Activated CD8-positive, alpha-beta memory T cell treated with anti-CD3 and anti-CD28 coated beads, Interleukin-2, amount 10 ng/mL, durations not matched to agents 7 days and 5 days (primary cell): ENCODE measurements at regions not wholly inside any gene's neighbourhood (a gene's known extent, or its start where the extent isn't known, plus 50 kb on each side); places are given as distances from the start of the nearest gene placed in this dataset.

Experiments
- ATAC-seq: fragments of 150-1000 bp; cut with Tn5 transposase; one replicate; pipeline ENCODE4 v1.10.0; 2021; ENCODE audit warnings: moderate library complexity
- CTCF ChIA-PET: fragments of 350-600 bp; sonication (Branson Sonifier 250); formaldehyde crosslinking; loops from one replicate; lab custom pipeline; 2021; ENCODE audit warnings: antibody characterized with exemption; lab: Charles Lee
- DNase-seq: peaks from one replicate; pipeline ENCODE4 v3.0.0-alpha.2; 2020
- H3K27ac Mint-ChIP-seq: one replicate; pipeline ENCODE4 v1.8.0; 2021; ENCODE audit warnings: mild to moderate bottlenecking, mixed read lengths
- H3K27me3 Mint-ChIP-seq: one replicate; pipeline ENCODE4 v1.8.0; 2021; ENCODE audit warnings: mixed read lengths
- H3K36me3 Mint-ChIP-seq: one replicate; pipeline ENCODE4 v1.8.0; 2021; ENCODE audit warnings: mild to moderate bottlenecking, mixed read lengths
- H3K4me1 Mint-ChIP-seq: one replicate; pipeline ENCODE4 v1.8.0; 2021; ENCODE audit warnings: mixed read lengths
- H3K4me3 Mint-ChIP-seq: one replicate; pipeline ENCODE4 v1.8.0; 2021; ENCODE audit warnings: mild to moderate bottlenecking, moderate library complexity, mixed read lengths
- H3K9me3 Mint-ChIP-seq: one replicate; pipeline ENCODE4 v1.8.0; 2022; ENCODE audit warnings: low read depth, mixed read lengths

DNA sequence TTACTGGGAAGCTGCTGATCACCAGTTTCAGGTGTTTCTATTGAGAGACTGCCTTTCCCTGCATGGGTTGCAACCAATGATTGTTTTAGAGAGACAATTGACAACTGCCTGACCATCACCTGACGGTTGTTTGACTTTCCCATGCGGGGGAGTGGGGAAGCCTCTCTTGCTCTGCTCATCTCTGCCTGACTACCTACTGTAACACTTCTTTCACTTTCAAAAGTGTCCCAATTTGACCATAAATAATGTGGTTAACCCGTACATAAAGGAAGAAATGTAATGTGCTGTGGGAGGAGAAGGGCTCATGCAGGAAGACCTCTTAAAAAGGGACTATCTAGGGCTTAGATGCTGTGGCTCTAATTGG, 122.1 kb upstream of the PHACTR1 start:
- ATAC-seq (no peak), DNase-seq (no peak)
- Mint-ChIP-seq H3K4me3 (no peak overlapping the region), H3K4me1 (no peaks in the 10 kb centered on the region), H3K27me3 (peaks cover 6% of the 10 kb centered on the region), H3K36me3 (no peaks in the 10 kb centered on the region), H3K27ac (no peak overlapping the region), H3K9me3 (no peaks in the 10 kb centered on the region)
- CTCF ChIA-PET, result no interaction called here

DNA sequence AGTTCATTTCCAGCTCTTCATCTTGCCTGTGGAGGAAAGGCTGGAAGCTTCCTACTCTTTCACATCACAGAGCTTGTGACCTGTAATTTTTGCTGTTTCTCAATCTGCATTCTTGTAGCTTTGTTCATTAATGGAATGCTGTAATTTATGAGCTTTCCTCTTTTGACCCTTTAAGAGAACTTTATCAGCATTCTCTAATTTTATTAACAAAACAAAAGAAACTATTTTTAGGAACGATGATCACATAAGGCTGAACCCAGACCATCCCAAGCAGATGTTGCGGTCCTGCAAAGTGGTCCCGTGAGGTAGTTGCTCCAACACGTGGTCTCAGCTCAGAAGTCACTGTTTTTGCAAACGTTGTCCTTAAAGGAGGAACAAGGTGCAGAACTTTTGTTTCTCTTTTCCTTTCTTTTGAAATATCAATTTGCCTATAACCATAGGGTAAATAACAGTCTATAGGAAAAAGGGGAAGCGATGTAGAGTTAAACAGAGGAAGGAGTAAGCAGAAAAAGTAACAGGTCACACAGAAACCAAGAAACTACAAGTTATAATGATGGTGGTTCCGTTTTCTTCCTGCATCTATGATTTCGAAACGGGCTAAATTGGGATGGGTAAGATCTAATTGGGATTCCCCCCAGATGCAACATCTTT, 121.3 kb upstream of the PHACTR1 start:
- DNase-seq, result no peak
- no peak for ATAC-seq
- CTCF ChIA-PET, result no interaction called here
- Mint-ChIP-seq H3K9me3 (no peaks in the 10 kb centered on the region), H3K4me3 (no peak overlapping the region), H3K36me3 (no peaks in the 10 kb centered on the region), H3K27me3 (peaks cover 6% of the 10 kb centered on the region), H3K4me1 (no peaks in the 10 kb centered on the region), H3K27ac (no peak overlapping the region)

DNA sequence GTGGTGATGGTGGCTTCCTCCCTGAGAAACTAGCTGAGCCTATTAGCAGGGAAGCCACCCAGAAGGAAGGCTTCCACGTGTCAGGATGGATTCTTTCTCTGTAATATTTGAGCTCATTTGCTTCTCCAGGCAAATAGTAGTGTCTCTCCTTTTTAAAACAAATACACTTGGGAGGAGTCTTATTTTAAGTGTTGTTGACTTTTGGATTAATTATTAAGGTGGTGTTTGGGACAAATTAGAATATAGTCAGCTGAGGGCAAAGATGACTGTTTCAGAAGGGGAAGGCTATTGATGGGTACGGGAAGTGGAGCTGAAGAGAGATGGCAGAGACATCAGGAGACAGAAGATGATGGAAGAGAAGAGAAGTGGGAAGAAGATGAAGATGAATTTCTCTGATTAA, 119.8 kb upstream of the PHACTR1 start:
- no peak for ATAC-seq
- CTCF ChIA-PET, result interaction anchor here (1.1 kb wide), 1 partner anchor 8 kb away, joined by 6 read pairs; no protein-coding TSS in a partner anchor
- H3K27me3 Mint-ChIP-seq, result peaks cover 6% of the 10 kb centered on the region
- H3K27ac Mint-ChIP-seq, result no peak overlapping the region
- no peak for DNase-seq
- no peaks in the 10 kb centered on the region for H3K36me3 Mint-ChIP-seq
- no peaks in the 10 kb centered on the region for H3K4me1 Mint-ChIP-seq
- no peak overlapping the region for H3K4me3 Mint-ChIP-seq
- no peaks in the 10 kb centered on the region for H3K9me3 Mint-ChIP-seq

DNA sequence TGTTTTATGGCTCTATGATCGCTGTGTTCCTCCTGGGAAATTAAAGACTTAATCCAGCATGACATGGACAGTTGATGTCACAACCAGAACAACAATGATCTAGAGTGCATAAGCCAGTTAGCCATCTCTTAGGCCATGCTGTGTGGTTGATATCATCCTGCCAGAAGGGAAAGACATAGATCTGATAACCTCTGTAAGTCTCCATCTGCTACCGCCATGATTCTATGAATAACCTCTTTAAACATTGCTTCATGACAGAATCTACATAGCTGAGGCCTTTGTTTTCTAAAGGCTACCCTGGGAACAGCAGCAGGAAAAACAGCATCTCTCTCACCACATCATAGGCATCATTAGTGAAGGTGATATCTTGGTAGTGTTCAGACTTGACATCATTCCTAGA, 117.6 kb upstream of the PHACTR1 start:
- Mint-ChIP-seq H3K9me3 (no peaks in the 10 kb centered on the region), H3K36me3 (no peaks in the 10 kb centered on the region), H3K27ac (no peak overlapping the region), H3K4me3 (no peak overlapping the region), H3K4me1 (no peaks in the 10 kb centered on the region), H3K27me3 (peaks cover 11% of the 10 kb centered on the region)
- ATAC-seq, result no peak
- no peak for DNase-seq
- CTCF ChIA-PET, result no interaction called here

GRCh38 chr6:12601881-12602280, 114.7 kb upstream of the PHACTR1 start:
- CTCF ChIA-PET, result no interaction called here
- Mint-ChIP-seq H3K4me1 (peaks cover 7% of the 10 kb centered on the region), H3K9me3 (no peaks in the 10 kb centered on the region), H3K36me3 (no peaks in the 10 kb centered on the region), H3K27me3 (peaks cover 12% of the 10 kb centered on the region), H3K27ac (no peak overlapping the region), H3K4me3 (no peak overlapping the region)
- no peak for ATAC-seq
- no peak for DNase-seq

DNA sequence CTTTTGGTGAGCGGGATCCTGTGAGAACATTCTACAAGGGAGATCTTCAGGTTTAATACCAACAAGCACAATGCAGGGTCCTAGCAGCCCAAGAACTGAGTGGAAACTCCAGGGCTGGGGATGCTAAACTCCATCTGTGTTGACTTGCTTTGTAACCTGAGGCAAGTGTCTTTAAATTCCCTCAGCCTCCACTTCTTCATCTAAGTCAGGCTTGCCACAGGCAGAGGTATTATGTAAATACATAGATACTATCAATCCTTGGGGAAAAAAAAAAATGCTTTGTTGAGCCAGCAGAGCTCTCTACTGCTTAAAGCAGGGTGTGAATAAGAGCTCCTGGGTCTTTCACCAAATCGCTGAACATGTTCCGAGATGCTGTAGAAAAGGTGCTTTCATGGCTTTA, 114.2 kb upstream of the PHACTR1 start:
- H3K4me3 Mint-ChIP-seq, result no peak overlapping the region
- ATAC-seq, result no peak
- H3K27me3 Mint-ChIP-seq, result peaks cover 12% of the 10 kb centered on the region
- CTCF ChIA-PET, result no interaction called here
- H3K27ac Mint-ChIP-seq, result no peak overlapping the region
- no peaks in the 10 kb centered on the region for H3K9me3 Mint-ChIP-seq
- no peaks in the 10 kb centered on the region for H3K36me3 Mint-ChIP-seq
- H3K4me1 Mint-ChIP-seq, result peaks cover 7% of the 10 kb centered on the region
- no peak for DNase-seq

DNA sequence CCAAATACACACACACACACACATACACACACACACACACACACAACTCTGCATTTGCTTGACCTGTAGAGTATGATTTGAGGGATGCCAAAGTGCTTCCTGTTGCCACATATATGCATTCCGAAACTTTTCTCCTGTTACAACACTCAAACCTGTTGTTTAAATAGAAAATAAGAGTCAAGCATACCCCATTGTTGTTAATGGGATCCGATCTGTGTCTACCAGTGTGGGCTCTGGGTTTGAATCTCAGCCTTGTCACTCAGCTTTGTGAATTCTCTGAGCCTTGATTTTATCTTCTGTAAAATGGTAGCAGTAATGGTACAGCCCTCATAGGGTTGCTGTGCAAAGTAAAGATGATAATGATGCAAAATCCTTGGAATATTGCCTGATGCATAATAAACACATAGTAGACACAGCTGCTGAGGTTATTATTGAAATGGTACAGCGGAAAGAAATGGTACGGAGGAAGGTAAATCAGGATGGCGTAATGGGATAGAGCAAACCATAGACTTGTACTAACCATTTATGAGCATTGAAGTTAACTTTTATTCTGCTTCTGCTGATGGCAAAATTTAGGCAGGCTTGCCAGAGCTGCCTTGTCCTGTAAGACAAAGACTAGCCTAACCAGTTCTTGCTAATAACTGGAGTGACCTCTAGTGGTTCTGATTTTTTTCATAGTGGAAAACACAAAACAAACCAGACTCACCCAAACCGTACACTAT, 113.5 kb upstream of the PHACTR1 start:
- DNase-seq (no peak), ATAC-seq (no peak)
- H3K4me3 Mint-ChIP-seq, result no peak overlapping the region
- H3K27me3 Mint-ChIP-seq, result peaks cover 12% of the 10 kb centered on the region
- H3K36me3 Mint-ChIP-seq, result no peaks in the 10 kb centered on the region
- no peaks in the 10 kb centered on the region for H3K9me3 Mint-ChIP-seq
- H3K27ac Mint-ChIP-seq, result no peak overlapping the region
- peaks cover 11% of the 10 kb centered on the region for H3K4me1 Mint-ChIP-seq
- CTCF ChIA-PET, result no interaction called here

- H3K27ac Mint-ChIP-seq, result no peak overlapping the region
- H3K36me3 Mint-ChIP-seq, result no peaks in the 10 kb centered on the region
- H3K4me3 Mint-ChIP-seq, result no peak overlapping the region
- peaks cover 15% of the 10 kb centered on the region for H3K4me1 Mint-ChIP-seq
- CTCF ChIA-PET, result no interaction called here
- DNase-seq, result no peak
- no peaks in the 10 kb centered on the region for H3K9me3 Mint-ChIP-seq
- H3K27me3 Mint-ChIP-seq, result peaks cover 16% of the 10 kb centered on the region
- no peak for ATAC-seq
Measured at GRCh38 chr6:12603673-12604049, 112.9 kb upstream of the PHACTR1 start.

DNA sequence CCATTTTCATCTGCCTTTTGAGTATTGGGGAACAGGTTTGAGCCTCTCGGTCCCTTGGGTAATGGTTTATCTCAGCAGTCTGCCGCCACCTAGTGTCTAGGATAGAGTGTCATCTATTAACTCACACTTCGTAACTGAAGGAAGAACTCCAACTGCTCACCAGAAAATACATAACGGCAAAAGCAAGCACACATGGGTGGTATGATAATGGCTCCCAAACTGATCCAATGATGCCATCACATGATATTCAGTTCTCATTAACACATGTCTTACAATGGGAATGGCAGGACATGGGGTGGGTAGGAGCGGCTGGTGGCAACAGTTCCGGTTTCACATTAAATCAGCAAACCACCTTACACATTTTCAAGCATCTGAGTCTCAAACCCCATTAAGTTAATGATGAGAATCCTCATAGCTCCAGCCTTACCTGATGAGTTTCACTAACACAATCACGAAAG, 110.7 kb upstream of the PHACTR1 start:
- Mint-ChIP-seq H3K4me3 (peak overlapping the region; percentile 33), H3K4me1 (peaks cover 17% of the 10 kb centered on the region), H3K27me3 (peaks cover 19% of the 10 kb centered on the region), H3K36me3 (no peaks in the 10 kb centered on the region), H3K9me3 (no peaks in the 10 kb centered on the region), H3K27ac (no peak overlapping the region)
- ATAC-seq (peak; percentile 83), DNase-seq (peak; percentile 62)
- CTCF ChIA-PET, result interaction anchor here (0.7 to 1.8 kb wide), 6 partner anchors 9 to 1022 kb away, joined by 3 to 8 read pairs (median 4); partner anchors contain the start of gene EDN1

DNA sequence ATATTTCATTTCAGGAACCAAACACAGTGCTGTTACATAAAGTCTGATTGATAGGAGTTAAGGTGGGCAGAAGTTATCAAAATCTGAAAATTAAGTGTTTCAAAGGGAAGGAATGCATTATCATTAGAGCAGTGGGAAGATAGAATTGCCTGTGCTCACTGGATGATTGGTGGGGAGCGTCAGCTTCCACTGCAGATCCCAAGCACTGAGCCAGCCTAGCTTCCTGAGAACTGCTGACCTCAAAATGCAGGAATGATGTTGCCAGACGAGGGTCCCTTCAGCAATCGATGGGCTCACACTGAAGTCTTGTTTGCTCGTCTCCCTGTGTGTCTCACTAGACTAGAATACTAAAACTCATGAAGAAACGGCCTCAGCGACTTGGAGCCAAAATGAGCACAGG, 110.0 kb upstream of the PHACTR1 start:
- no peaks in the 10 kb centered on the region for H3K9me3 Mint-ChIP-seq
- H3K27me3 Mint-ChIP-seq, result peaks cover 19% of the 10 kb centered on the region
- CTCF ChIA-PET, result interaction anchor here (0.7 to 1.8 kb wide), 4 partner anchors 15 to 1023 kb away, joined by 3 to 8 read pairs (median 4); partner anchors contain the start of gene EDN1
- peaks cover 17% of the 10 kb centered on the region for H3K4me1 Mint-ChIP-seq
- H3K4me3 Mint-ChIP-seq, result no peak overlapping the region
- H3K36me3 Mint-ChIP-seq, result no peaks in the 10 kb centered on the region
- ATAC-seq (no peak), DNase-seq (no peak)
- H3K27ac Mint-ChIP-seq, result no peak overlapping the region

- peaks cover 17% of the 10 kb centered on the region for H3K4me1 Mint-ChIP-seq
- H3K4me3 Mint-ChIP-seq, result no peak overlapping the region
- no peak for ATAC-seq
- no peaks in the 10 kb centered on the region for H3K9me3 Mint-ChIP-seq
- DNase-seq, result no peak
- CTCF ChIA-PET, result no interaction called here
- H3K27me3 Mint-ChIP-seq, result peaks cover 16% of the 10 kb centered on the region
- H3K27ac Mint-ChIP-seq, result no peak overlapping the region
- no peaks in the 10 kb centered on the region for H3K36me3 Mint-ChIP-seq
Measured at GRCh38 chr6:12608016-12608860, 108.3 kb upstream of the PHACTR1 start.

- Mint-ChIP-seq H3K4me1 (peaks cover 17% of the 10 kb centered on the region), H3K9me3 (no peaks in the 10 kb centered on the region), H3K27me3 (peaks cover 14% of the 10 kb centered on the region), H3K36me3 (no peaks in the 10 kb centered on the region), H3K4me3 (no peak overlapping the region), H3K27ac (no peak overlapping the region)
- CTCF ChIA-PET, result no interaction called here
- DNase-seq (no peak), ATAC-seq (no peak)
Measured at GRCh38 chr6:12608874-12609273, 107.7 kb upstream of the PHACTR1 start.

GRCh38 chr6:12609751-12610150, 106.8 kb upstream of the PHACTR1 start:
- Mint-ChIP-seq H3K4me3 (no peak overlapping the region), H3K9me3 (no peaks in the 10 kb centered on the region), H3K27ac (no peak overlapping the region), H3K4me1 (peaks cover 17% of the 10 kb centered on the region), H3K27me3 (peaks cover 15% of the 10 kb centered on the region), H3K36me3 (no peaks in the 10 kb centered on the region)
- DNase-seq, result no peak
- no peak for ATAC-seq
- CTCF ChIA-PET, result no interaction called here
